ENCODE measurements at regions not wholly inside any gene's neighbourhood (a gene's known extent, or its start where the extent isn't known, plus 50 kb on each side); places are given as distances from the start of the nearest gene placed in this dataset.
A peak's percentile ranks its signal among the peaks of the same experiment; 100 is the strongest.

DNA sequence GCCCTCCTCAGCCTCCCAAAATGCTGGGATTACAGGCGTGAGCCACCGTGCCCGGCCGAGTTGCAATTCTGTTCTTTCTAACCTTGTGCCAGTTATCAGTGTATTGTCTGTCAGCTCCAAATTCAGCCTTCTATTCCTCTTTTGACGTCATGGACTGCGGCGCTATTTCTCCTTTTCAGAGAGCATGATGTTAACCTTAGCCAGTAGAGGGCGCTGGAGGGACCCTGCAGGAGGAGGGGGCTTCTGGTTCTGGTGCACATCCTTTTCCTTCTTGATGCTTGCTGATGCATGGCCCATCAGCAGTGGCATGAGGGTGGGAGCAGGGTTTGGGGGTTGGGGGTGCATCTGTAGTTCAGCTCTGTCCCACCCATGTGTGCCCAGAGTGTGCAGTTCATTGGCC lies 179.3 kb upstream of the RMST start:
- no peak for ATAC-seq
- Mint-ChIP-seq H3K27ac (no peak overlapping the region), H3K4me1 (ENCODE audit: low read depth) (no peaks in the 10 kb centered on the region), H3K4me3 (no peak overlapping the region), H3K27me3 (peaks cover 2% of the 10 kb centered on the region), H3K36me3 (ENCODE audit: low read depth) (no peaks in the 10 kb centered on the region), H3K9me3 (no peaks in the 10 kb centered on the region)
- DNase-seq, result peak; percentile 6
- POLR2A ChIA-PET, result no interaction called here
- CTCF ChIA-PET, result interaction anchor here (0.8 to 1.3 kb wide), 2 partner anchors 16 to 27 kb away, joined by 3 read pairs; no protein-coding TSS in a partner anchor
- TF ChIP-seq, protein P1, sequence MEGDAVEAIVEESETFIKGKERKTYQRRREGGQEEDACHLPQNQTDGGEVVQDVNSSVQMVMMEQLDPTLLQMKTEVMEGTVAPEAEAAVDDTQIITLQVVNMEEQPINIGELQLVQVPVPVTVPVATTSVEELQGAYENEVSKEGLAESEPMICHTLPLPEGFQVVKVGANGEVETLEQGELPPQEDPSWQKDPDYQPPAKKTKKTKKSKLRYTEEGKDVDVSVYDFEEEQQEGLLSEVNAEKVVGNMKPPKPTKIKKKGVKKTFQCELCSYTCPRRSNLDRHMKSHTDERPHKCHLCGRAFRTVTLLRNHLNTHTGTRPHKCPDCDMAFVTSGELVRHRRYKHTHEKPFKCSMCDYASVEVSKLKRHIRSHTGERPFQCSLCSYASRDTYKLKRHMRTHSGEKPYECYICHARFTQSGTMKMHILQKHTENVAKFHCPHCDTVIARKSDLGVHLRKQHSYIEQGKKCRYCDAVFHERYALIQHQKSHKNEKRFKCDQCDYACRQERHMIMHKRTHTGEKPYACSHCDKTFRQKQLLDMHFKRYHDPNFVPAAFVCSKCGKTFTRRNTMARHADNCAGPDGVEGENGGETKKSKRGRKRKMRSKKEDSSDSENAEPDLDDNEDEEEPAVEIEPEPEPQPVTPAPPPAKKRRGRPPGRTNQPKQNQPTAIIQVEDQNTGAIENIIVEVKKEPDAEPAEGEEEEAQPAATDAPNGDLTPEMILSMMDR (IDR thresholded peaks at IDR 0.05), result peak; percentile 34
- intact Hi-C loops (cut with micrococcal nuclease), result no loop called here

DNA sequence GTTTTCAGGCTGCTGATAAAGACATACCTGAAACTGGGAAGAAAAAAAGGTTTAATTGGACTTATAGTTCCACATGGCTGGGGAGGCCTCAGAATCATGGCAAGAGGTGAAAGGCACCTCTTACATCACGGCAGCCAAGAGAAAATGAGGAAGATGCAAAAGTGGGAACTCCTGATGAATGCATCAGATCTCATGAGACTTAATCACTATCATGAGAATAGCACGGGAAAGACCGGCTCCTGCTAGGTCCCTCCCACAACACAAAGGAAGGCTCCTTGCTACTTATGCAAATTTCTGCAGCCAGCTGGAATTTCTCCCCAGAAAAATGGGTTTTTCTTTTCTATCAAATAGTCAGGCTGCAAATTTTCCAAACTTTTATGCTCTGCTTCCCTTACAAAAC lies 174.1 kb upstream of the RMST start:
- DNase-seq (no peak), ATAC-seq (no peak)
- ChIA-PET POLR2A (no interaction called here), CTCF (interaction anchor here (0.6 kb wide), 1 partner anchor 140 kb away, joined by 3 read pairs; no protein-coding TSS in a partner anchor)
- no peaks in the 10 kb centered on the region for H3K9me3 Mint-ChIP-seq
- H3K4me1 Mint-ChIP-seq (ENCODE audit: low read depth), result no peaks in the 10 kb centered on the region
- H3K36me3 Mint-ChIP-seq (ENCODE audit: low read depth), result no peaks in the 10 kb centered on the region
- H3K27me3 Mint-ChIP-seq, result peaks cover 10% of the 10 kb centered on the region
- H3K27ac Mint-ChIP-seq, result no peak overlapping the region
- H3K4me3 Mint-ChIP-seq, result no peak overlapping the region
- TF ChIP-seq, protein P1 (IDR thresholded peaks at IDR 0.05), result no peak
- intact Hi-C loops (cut with micrococcal nuclease), result no loop called here

DNA sequence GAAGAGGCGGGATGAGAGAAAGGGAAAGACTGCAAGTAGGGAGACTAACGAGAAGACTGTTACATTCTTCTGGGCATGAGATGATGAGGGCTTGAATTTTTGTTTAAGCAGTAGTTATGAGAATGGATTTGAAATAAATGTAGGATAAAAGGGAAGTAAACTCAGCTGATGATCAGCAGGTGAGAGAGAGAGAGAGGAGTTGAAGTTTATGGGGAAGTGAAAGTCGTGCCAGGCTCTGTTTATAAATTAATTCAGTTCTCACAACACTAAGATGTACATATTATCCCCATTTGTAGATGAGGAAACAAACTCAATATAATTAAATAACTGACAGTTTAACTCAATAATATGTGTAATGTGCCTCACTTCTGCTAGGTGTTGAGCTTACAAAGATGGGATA lies 170.0 kb upstream of the RMST start:
- Mint-ChIP-seq H3K27me3 (peaks cover 14% of the 10 kb centered on the region), H3K27ac (no peak overlapping the region), H3K4me1 (ENCODE audit: low read depth) (no peaks in the 10 kb centered on the region), H3K4me3 (no peak overlapping the region), H3K36me3 (ENCODE audit: low read depth) (peaks cover 2% of the 10 kb centered on the region), H3K9me3 (peaks cover 6% of the 10 kb centered on the region)
- ATAC-seq (no peak), DNase-seq (no peak)
- TF ChIP-seq, protein P1 (IDR thresholded peaks at IDR 0.05), result no peak
- POLR2A ChIA-PET, result no interaction called here
- CTCF ChIA-PET, result no interaction called here
- intact Hi-C loops (cut with micrococcal nuclease), result no loop called here

DNA sequence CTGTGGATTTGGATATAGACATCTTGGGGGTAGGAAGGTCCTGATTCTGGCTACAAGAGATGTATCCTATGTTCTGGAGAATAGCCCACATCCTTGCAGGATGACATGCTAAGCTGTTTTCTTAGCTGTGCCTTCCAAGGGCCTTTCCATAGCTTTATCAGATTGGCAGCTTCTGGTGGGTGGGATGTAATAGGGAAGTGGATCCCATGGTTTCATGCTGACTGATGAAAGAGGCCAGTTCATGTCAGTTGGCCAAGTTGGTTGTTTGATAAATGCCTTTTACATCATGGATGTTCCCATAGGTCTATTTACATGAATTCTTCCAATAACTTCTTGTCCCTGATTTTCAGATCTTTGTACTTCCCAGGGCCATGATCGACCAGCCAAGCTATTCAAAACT lies 169.1 kb upstream of the RMST start:
- Mint-ChIP-seq H3K4me1 (ENCODE audit: low read depth) (no peaks in the 10 kb centered on the region), H3K9me3 (peaks cover 6% of the 10 kb centered on the region), H3K27me3 (peaks cover 14% of the 10 kb centered on the region), H3K36me3 (ENCODE audit: low read depth) (peaks cover 2% of the 10 kb centered on the region), H3K27ac (no peak overlapping the region), H3K4me3 (no peak overlapping the region)
- DNase-seq (no peak), ATAC-seq (no peak)
- ChIA-PET CTCF (no interaction called here), POLR2A (no interaction called here)
- TF ChIP-seq, protein P1 (IDR thresholded peaks at IDR 0.05), result no peak
- intact Hi-C loops (cut with micrococcal nuclease), result no loop called here

DNA sequence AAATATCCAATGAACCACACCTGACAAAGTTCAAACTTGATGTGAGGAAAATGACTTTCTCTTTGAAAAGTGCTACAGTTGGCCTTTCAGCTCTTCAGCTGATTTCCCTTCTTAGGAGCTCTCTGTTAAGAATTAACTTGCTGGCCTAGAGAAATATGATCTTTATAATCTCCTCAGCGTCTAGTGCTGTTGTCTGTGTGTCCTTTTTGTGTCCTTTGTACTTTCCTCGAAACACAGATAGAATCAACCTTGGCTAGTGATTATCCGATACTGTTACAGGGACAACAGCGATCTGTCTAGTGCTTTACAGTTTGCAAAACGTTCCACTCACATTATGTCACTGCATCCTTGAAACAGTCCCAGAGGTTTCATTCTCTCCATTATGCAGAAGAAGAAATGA lies 162.8 kb upstream of the RMST start:
- TF ChIP-seq, protein P1 (IDR thresholded peaks at IDR 0.05), result no peak
- ChIA-PET CTCF (interaction anchor here (0.6 to 1.4 kb wide), 2 partner anchors 17 to 28 kb away, joined by 3 read pairs; no protein-coding TSS in a partner anchor), POLR2A (no interaction called here)
- H3K4me3 Mint-ChIP-seq, result no peak overlapping the region
- intact Hi-C loops (cut with micrococcal nuclease), result no loop called here
- peaks cover 5% of the 10 kb centered on the region for H3K9me3 Mint-ChIP-seq
- no peaks in the 10 kb centered on the region for H3K4me1 Mint-ChIP-seq (ENCODE audit: low read depth)
- H3K27ac Mint-ChIP-seq, result no peak overlapping the region
- peaks cover 1% of the 10 kb centered on the region for H3K36me3 Mint-ChIP-seq (ENCODE audit: low read depth)
- DNase-seq (no peak), ATAC-seq (no peak)
- peaks cover 8% of the 10 kb centered on the region for H3K27me3 Mint-ChIP-seq

Data from activated CD8-positive, alpha-beta T cell treated with anti-CD3 and anti-CD28 coated beads for 36 hours (primary cell).